Lower leg skin (tissue), 4 donors: ENCODE measurements at regions not wholly inside any gene's neighbourhood (a gene's known extent, or its start where the extent isn't known, plus 50 kb on each side); places are given as distances from the start of the nearest gene placed in this dataset.

Experiments used
- DNase-seq, 2 donors: peaks; one replicate each; pipeline ENCODE4 v3.0.0-alpha.2; 2019; ENCODE audit warnings: low spot score in 2 of 2
- H3K4me3 ChIP-seq: fragments of 200-600 bp; sonication (generic); 2 replicates; pipeline ENCODE4 v1.5.1; 2017; ENCODE audit warnings: mild to moderate bottlenecking, low read depth; ENCODE audit not compliant: poor library complexity, severe bottlenecking
- POLR2A ChIP-seq, 2 donors: fragments of 450-650 bp; IDR thresholded peaks; one replicate each; pipeline ENCODE4 v1.6.1; 2016 to 2017; ENCODE audit warnings: antibody characterized with exemption in 2 of 2, mild to moderate bottlenecking in 1 of 2, moderate library complexity in 1 of 2
- WGBS, 2 donors: methylation state at CpG; one replicate each; pipeline ENCODE4 v1.1.5; 2018; 5-methylcytosine and 5-hydroxymethylcytosine counted together
- intact Hi-C: fragments of 100-400 bp; cut with DNase I; formaldehyde crosslinking; loops from one replicate; pipeline ENCODE4 v1.15.0; 2023; ENCODE audit warnings: low total_unique reads
- TF ChIP-seq, protein P1 (sequence below), 3 donors: fragments of 450-650 bp; IDR thresholded peaks; one replicate each; pipeline ENCODE4 v1.5.1; 2016; ENCODE audit warnings: antibody characterized with exemption in 3 of 3, mild to moderate bottlenecking in 3 of 3, moderate library complexity in 2 of 3

DNA sequence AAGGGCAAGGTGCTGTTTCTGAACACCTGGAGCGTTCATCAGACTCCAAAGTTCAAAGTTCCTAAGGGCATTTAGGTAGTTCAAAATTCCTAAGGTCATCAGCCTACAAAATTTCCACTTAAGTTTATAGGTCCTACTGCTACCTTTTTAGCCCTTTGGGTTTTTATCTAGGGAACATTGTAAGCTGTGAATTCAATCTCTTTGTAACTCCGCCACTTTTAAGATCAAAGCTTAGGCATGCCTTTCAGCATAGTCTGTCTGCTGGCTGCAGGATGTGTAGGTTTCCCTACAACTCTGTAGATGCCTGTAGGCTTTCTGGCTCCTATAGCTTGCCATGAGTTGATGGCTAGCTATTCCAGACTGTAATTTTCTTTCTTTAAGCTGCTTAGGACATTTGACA, 291.6 kb downstream of the MAP2K6 start:
- no peak overlapping the region for H3K4me3 ChIP-seq
- intact Hi-C loops, result no loop called here
- TF ChIP-seq POLR2A (IDR thresholded peaks at IDR 0.05), result no peak
- TF ChIP-seq, protein P1, sequence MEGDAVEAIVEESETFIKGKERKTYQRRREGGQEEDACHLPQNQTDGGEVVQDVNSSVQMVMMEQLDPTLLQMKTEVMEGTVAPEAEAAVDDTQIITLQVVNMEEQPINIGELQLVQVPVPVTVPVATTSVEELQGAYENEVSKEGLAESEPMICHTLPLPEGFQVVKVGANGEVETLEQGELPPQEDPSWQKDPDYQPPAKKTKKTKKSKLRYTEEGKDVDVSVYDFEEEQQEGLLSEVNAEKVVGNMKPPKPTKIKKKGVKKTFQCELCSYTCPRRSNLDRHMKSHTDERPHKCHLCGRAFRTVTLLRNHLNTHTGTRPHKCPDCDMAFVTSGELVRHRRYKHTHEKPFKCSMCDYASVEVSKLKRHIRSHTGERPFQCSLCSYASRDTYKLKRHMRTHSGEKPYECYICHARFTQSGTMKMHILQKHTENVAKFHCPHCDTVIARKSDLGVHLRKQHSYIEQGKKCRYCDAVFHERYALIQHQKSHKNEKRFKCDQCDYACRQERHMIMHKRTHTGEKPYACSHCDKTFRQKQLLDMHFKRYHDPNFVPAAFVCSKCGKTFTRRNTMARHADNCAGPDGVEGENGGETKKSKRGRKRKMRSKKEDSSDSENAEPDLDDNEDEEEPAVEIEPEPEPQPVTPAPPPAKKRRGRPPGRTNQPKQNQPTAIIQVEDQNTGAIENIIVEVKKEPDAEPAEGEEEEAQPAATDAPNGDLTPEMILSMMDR (IDR thresholded peaks at IDR 0.05), result no peak
- no peak for DNase-seq
- WGBS, 2 donors, result 63 to 69% methylated on average over 2 of the region's 2 CpGs

GRCh38 chr17:69709441-69709840, 294.9 kb downstream of the MAP2K6 start:
- no peak overlapping the region for H3K4me3 ChIP-seq
- no peak for DNase-seq
- intact Hi-C loops, result no loop called here
- WGBS, 2 donors, result 87 to 90% methylated on average over 6 of the region's 6 CpGs
- no peak for TF ChIP-seq POLR2A (IDR thresholded peaks at IDR 0.05)
- TF ChIP-seq, protein P1 (IDR thresholded peaks at IDR 0.05), result no peak

DNA sequence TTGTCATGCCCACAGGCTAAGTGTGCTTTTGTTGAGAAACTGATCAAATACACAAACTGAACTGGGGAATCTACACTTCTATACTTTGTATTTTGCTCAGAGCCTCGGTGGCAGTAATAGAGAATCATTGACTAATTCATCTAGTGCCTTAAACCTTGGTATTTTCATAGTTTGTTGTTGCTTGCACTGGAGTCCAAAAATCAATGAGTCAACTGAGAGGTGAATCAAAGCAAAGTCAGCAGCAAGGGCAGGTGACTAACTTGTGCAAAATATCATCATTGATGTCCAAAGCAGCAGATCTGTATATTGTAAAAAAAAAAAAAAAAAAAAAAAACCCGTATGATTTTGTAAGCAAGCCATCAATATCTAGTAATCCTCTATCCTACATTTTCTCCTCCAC, 296.4 kb downstream of the MAP2K6 start:
- TF ChIP-seq POLR2A (IDR thresholded peaks at IDR 0.05), result no peak
- TF ChIP-seq, protein P1 (IDR thresholded peaks at IDR 0.05), result no peak
- intact Hi-C loops, result no loop called here
- DNase-seq, result no peak
- H3K4me3 ChIP-seq, result no peak overlapping the region
- WGBS, 2 donors, result 68 to 76% methylated on average over 2 of the region's 2 CpGs

GRCh38 chr17:69711541-69711940, 297.0 kb downstream of the MAP2K6 start:
- TF ChIP-seq, protein P1 (IDR thresholded peaks at IDR 0.05), result no peak
- TF ChIP-seq POLR2A (IDR thresholded peaks at IDR 0.05), result no peak
- no peak for DNase-seq
- no peak overlapping the region for H3K4me3 ChIP-seq
- intact Hi-C loops, result no loop called here
- WGBS, 2 donors, result 52 to 60% methylated on average over 4 of the region's 4 CpGs

GRCh38 chr17:69712801-69713311, 298.4 kb downstream of the MAP2K6 start:
- H3K4me3 ChIP-seq, result no peak overlapping the region
- TF ChIP-seq, protein P1 (IDR thresholded peaks at IDR 0.05), result no peak
- TF ChIP-seq POLR2A (IDR thresholded peaks at IDR 0.05), result no peak
- 36 to 47% methylated on average over 2 of the region's 2 CpGs for WGBS, 2 donors
- intact Hi-C loops, result no loop called here
- no peak for DNase-seq

GRCh38 chr17:69713815-69714214, 299.3 kb downstream of the MAP2K6 start:
- H3K4me3 ChIP-seq, result no peak overlapping the region
- WGBS, 2 donors, result 94% methylated on average over 4 of the region's 4 CpGs
- TF ChIP-seq, protein P1 (IDR thresholded peaks at IDR 0.05), result no peak
- no peak for TF ChIP-seq POLR2A (IDR thresholded peaks at IDR 0.05)
- no peak for DNase-seq
- intact Hi-C loops, result no loop called here
